NT2/D1 (cell line): ENCODE measurements at regions not wholly inside any gene's neighbourhood (a gene's known extent, or its start where the extent isn't known, plus 50 kb on each side); places are given as distances from the start of the nearest gene placed in this dataset.
"Not testable (repeated sequence)": the region's sequence is repeated elsewhere in the genome, so short reads cannot be mapped to it uniquely, and the experiment has no call there.

Source experiments
- DNase-seq: peaks from one replicate; pipeline ENCODE4 v3.0.0-alpha.2; 2011; ENCODE audit warnings: low read depth, low spot score
- H3K27me3 ChIP-seq: 2 replicates; pipeline ENCODE4 v1.6.0; 2011; ENCODE audit warnings: mild to moderate bottlenecking; ENCODE audit not compliant: insufficient read length, insufficient read depth
- H3K36me3 ChIP-seq: 2 replicates; pipeline ENCODE4 v1.6.1; 2011; ENCODE audit warnings: mild to moderate bottlenecking, low read length, mixed read lengths; ENCODE audit not compliant: insufficient read depth, insufficient read length
- H3K4me1 ChIP-seq: 2 replicates; pipeline ENCODE4 v1.5.1; 2011; ENCODE audit not compliant: insufficient read depth, insufficient read length
- H3K4me3 ChIP-seq: 2 replicates; pipeline ENCODE4 v1.5.1; 2011; ENCODE audit warnings: low read depth; ENCODE audit not compliant: insufficient read length
- H3K9ac ChIP-seq: 2 replicates; pipeline ENCODE4 v1.6.0; 2011; ENCODE audit warnings: low read depth; ENCODE audit not compliant: insufficient read length
- H3K9me3 ChIP-seq: 2 replicates; pipeline ENCODE4 v1.5.1; 2011; ENCODE audit warnings: mild to moderate bottlenecking, low read length; ENCODE audit not compliant: insufficient read depth
- SUZ12 ChIP-seq: IDR thresholded peaks from 2 replicates; pipeline ENCODE4 v1.6.1; 2011; ENCODE audit not compliant: insufficient read length, insufficient read depth; ENCODE audit errors: extremely low read depth
- YY1 ChIP-seq: IDR thresholded peaks from 2 replicates; pipeline ENCODE4 v1.6.1; 2011; ENCODE audit not compliant: insufficient read length, insufficient read depth
- ZNF274 ChIP-seq: IDR thresholded peaks from 2 replicates; pipeline ENCODE4 v1.6.1; 2011; ENCODE audit warnings: mild to moderate bottlenecking, low read depth, low read length

GRCh38 chr14:37746140-37746832 lies 150.9 kb downstream of the TTC6 start:
- TF ChIP-seq YY1 (no peak), SUZ12 (no peak), ZNF274 (no peak)
- no peak for DNase-seq
- Histone ChIP-seq H3K4me1 (no peaks in the 10 kb centered on the region), H3K9me3 (no peaks in the 10 kb centered on the region), H3K36me3 (no peaks in the 10 kb centered on the region), H3K9ac (no peak overlapping the region), H3K4me3 (no peak overlapping the region), H3K27me3 (no peaks in the 10 kb centered on the region)

- H3K4me1 ChIP-seq: no peaks in the 10 kb centered on the region
- no peaks in the 10 kb centered on the region for H3K27me3 ChIP-seq
- H3K4me3 ChIP-seq: no peak overlapping the region
- H3K9me3 ChIP-seq: no peaks in the 10 kb centered on the region
- H3K36me3 ChIP-seq: no peaks in the 10 kb centered on the region
- no peak overlapping the region for H3K9ac ChIP-seq
- DNase-seq: no peak
- no peak for TF ChIP-seq ZNF274
- no peak for TF ChIP-seq YY1
- TF ChIP-seq SUZ12: no peak
Observed at GRCh38 chr14:37753459-37753858, 158.0 kb downstream of the TTC6 start.

- DNase-seq, H3K9me3 ChIP-seq, H3K36me3 ChIP-seq, H3K27me3 ChIP-seq, H3K9ac ChIP-seq, H3K4me3 ChIP-seq, H3K4me1 ChIP-seq: not testable (repeated sequence)
Observed at GRCh38 chr14:37760275-37760674, 164.8 kb downstream of the TTC6 start.

- Histone ChIP-seq H3K36me3 (no peaks in the 10 kb centered on the region), H3K4me1 (no peaks in the 10 kb centered on the region), H3K9ac (no peak overlapping the region), H3K4me3 (no peak overlapping the region), H3K9me3 (no peaks in the 10 kb centered on the region; the same call in 1 of the 2 replicates), H3K27me3 (no peaks in the 10 kb centered on the region)
- TF ChIP-seq ZNF274 (no peak), SUZ12 (no peak), YY1 (no peak)
- no peak for DNase-seq
Observed at GRCh38 chr14:37763266-37763665, 167.8 kb downstream of the TTC6 start.

- H3K27me3 ChIP-seq, H3K9ac ChIP-seq, DNase-seq, H3K36me3 ChIP-seq, H3K4me3 ChIP-seq, H3K9me3 ChIP-seq, H3K4me1 ChIP-seq: not testable (repeated sequence)
Observed at GRCh38 chr14:37772283-37772682, 176.9 kb downstream of the TTC6 start.

GRCh38 chr14:37776791-37777499 lies 181.5 kb downstream of the TTC6 start:
- no peak overlapping the region for H3K9ac ChIP-seq
- H3K36me3 ChIP-seq: no peaks in the 10 kb centered on the region
- no peak for TF ChIP-seq SUZ12
- TF ChIP-seq ZNF274: no peak
- TF ChIP-seq YY1: no peak
- no peaks in the 10 kb centered on the region for H3K4me1 ChIP-seq
- no peak overlapping the region for H3K4me3 ChIP-seq
- H3K9me3 ChIP-seq: no peaks in the 10 kb centered on the region
- no peak for DNase-seq
- H3K27me3 ChIP-seq: no peaks in the 10 kb centered on the region

GRCh38 chr14:37778135-37778943 lies 182.9 kb downstream of the TTC6 start:
- Histone ChIP-seq H3K9me3 (no peaks in the 10 kb centered on the region), H3K4me3 (no peak overlapping the region), H3K4me1 (no peaks in the 10 kb centered on the region), H3K9ac (no peak overlapping the region), H3K27me3 (no peaks in the 10 kb centered on the region), H3K36me3 (no peaks in the 10 kb centered on the region)
- no peak for DNase-seq
- TF ChIP-seq YY1: no peak
- TF ChIP-seq SUZ12: no peak
- no peak for TF ChIP-seq ZNF274
